Neural progenitor cell (in vitro differentiated cells): ENCODE measurements at regions not wholly inside any gene's neighbourhood (a gene's known extent, or its start where the extent isn't known, plus 50 kb on each side); places are given as distances from the start of the nearest gene placed in this dataset.

Experiments used
- DNase-seq: peaks from one replicate; pipeline ENCODE4 v3.0.0-alpha.2; 2016; ENCODE audit warnings: low spot score
- H2AFZ ChIP-seq: fragments of 200-600 bp; sonication (generic); replicated peaks from 2 replicates; pipeline ENCODE4 v1.6.1; 2016; ENCODE audit warnings: antibody characterized with exemption
- H3F3A ChIP-seq: fragments of 200-600 bp; sonication (generic); 2 replicates; pipeline ENCODE4 v1.6.1; 2016; ENCODE audit warnings: antibody characterized with exemption, low read depth
- H3K27ac ChIP-seq: fragments of 200-600 bp; sonication (generic); 2 replicates; pipeline ENCODE4 v1.5.1; 2016; ENCODE audit warnings: mild to moderate bottlenecking
- H3K27me3 ChIP-seq: fragments of 200-600 bp; sonication (generic); 2 replicates; pipeline ENCODE4 v1.6.1; 2016; ENCODE audit warnings: mild to moderate bottlenecking, moderate library complexity
- H3K36me3 ChIP-seq: fragments of 200-600 bp; sonication (generic); 2 replicates; pipeline ENCODE4 v1.5.1; 2016
- H3K4me1 ChIP-seq: fragments of 200-600 bp; sonication (generic); 2 replicates; pipeline ENCODE4 v1.6.1; 2016; ENCODE audit warnings: mixed run types
- H3K4me2 ChIP-seq: fragments of 200-600 bp; sonication (generic); 2 replicates; pipeline ENCODE4 v1.6.1; 2016
- H3K4me3 ChIP-seq: fragments of 200-600 bp; sonication (generic); 2 replicates; pipeline ENCODE4 v1.5.1; 2016
- H3K79me2 ChIP-seq: fragments of 200-600 bp; sonication (generic); 2 replicates; pipeline ENCODE4 v1.6.1; 2016; ENCODE audit warnings: low read depth
- H3K9ac ChIP-seq: fragments of 200-600 bp; sonication (generic); 2 replicates; pipeline ENCODE4 v1.6.1; 2016
- H3K9me3 ChIP-seq: fragments of 200-600 bp; sonication (generic); 2 replicates; pipeline ENCODE4 v1.5.1; 2016; ENCODE audit warnings: low read depth
- H4K20me1 ChIP-seq: fragments of 200-600 bp; sonication (generic); 2 replicates; pipeline ENCODE4 v1.6.1; 2016; ENCODE audit warnings: low read depth
- H3K27ac Mint-ChIP-seq: 3 replicates; pipeline ENCODE4 v1.8.0; 2021; ENCODE audit warnings: mixed read lengths
- H3K27me3 Mint-ChIP-seq: 2 replicates; pipeline ENCODE4 v1.8.0; 2022; ENCODE audit warnings: low read depth, mild to moderate bottlenecking, inconsistent platforms, moderate library complexity, mixed read lengths; ENCODE audit not compliant: insufficient read depth
- H3K36me3 Mint-ChIP-seq: 3 replicates; pipeline ENCODE4 v1.8.0; 2021; ENCODE audit warnings: mixed read lengths
- H3K4me1 Mint-ChIP-seq: 3 replicates; pipeline ENCODE4 v1.8.0; 2021; ENCODE audit warnings: mixed read lengths
- H3K4me3 Mint-ChIP-seq: 3 replicates; pipeline ENCODE4 v1.8.0; 2021; ENCODE audit warnings: mild to moderate bottlenecking, moderate library complexity, mixed read lengths
- H3K9me3 Mint-ChIP-seq: 3 replicates; pipeline ENCODE4 v1.8.0; 2020; ENCODE audit warnings: mixed read lengths
- EZH2 ChIP-seq: fragments of 200-600 bp; sonication (generic); IDR thresholded peaks from 2 replicates; pipeline ENCODE4 v1.6.1; 2017; ENCODE audit warnings: antibody characterized with exemption, mild to moderate bottlenecking, moderate library complexity
- EZH2phosphoT487 ChIP-seq: fragments of 200-600 bp; sonication (generic); IDR thresholded peaks from 2 replicates; pipeline ENCODE4 v1.6.1; 2017; ENCODE audit warnings: antibody characterized with exemption
- TF ChIP-seq, protein P1 (sequence below): fragments of 200-600 bp; sonication (generic); IDR thresholded peaks from 2 replicates; pipeline ENCODE4 v1.5.1; 2017; ENCODE audit warnings: antibody characterized with exemption, mild to moderate bottlenecking

DNA sequence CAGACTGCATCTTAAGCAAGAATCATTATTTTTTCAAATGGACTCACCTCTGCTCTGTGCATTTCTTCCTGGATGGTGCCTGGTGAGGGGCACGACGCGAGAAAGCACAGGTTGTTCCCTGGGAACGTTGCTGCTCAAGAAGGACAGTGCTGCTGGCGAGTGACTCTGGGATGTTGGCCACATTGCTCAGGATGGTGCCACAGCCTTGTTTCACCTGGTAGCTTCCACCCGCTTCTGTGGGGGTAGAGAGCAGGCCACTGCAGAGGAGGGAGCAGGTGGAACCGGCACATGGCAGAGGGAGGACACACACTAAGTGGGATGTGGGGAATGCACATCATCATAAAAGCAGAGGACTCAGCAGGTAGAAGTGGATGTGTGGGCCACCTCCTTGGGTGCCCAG, 444.7 kb downstream of the TCERG1L start:
- no peaks in the 10 kb centered on the region for H3K27me3 ChIP-seq
- no peaks in the 10 kb centered on the region for H3K9me3 ChIP-seq
- no peak overlapping the region for H3K9ac ChIP-seq
- Mint-ChIP-seq H3K9me3 (no peaks in the 10 kb centered on the region), H3K27ac (no peak overlapping the region), H3K36me3 (no peaks in the 10 kb centered on the region), H3K4me3 (no peak overlapping the region), H3K27me3 (peaks cover 13% of the 10 kb centered on the region), H3K4me1 (no peaks in the 10 kb centered on the region)
- H4K20me1 ChIP-seq = no peaks in the 10 kb centered on the region
- no peak for DNase-seq
- H3K4me3 ChIP-seq = no peak overlapping the region
- H3F3A ChIP-seq = no peaks in the 10 kb centered on the region
- no peak overlapping the region for H2AFZ ChIP-seq
- no peak overlapping the region for H3K4me2 ChIP-seq
- no peaks in the 10 kb centered on the region for H3K36me3 ChIP-seq
- no peaks in the 10 kb centered on the region for H3K79me2 ChIP-seq
- H3K4me1 ChIP-seq = no peaks in the 10 kb centered on the region
- no peak for TF ChIP-seq EZH2
- TF ChIP-seq, protein P1, sequence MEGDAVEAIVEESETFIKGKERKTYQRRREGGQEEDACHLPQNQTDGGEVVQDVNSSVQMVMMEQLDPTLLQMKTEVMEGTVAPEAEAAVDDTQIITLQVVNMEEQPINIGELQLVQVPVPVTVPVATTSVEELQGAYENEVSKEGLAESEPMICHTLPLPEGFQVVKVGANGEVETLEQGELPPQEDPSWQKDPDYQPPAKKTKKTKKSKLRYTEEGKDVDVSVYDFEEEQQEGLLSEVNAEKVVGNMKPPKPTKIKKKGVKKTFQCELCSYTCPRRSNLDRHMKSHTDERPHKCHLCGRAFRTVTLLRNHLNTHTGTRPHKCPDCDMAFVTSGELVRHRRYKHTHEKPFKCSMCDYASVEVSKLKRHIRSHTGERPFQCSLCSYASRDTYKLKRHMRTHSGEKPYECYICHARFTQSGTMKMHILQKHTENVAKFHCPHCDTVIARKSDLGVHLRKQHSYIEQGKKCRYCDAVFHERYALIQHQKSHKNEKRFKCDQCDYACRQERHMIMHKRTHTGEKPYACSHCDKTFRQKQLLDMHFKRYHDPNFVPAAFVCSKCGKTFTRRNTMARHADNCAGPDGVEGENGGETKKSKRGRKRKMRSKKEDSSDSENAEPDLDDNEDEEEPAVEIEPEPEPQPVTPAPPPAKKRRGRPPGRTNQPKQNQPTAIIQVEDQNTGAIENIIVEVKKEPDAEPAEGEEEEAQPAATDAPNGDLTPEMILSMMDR = no peak
- TF ChIP-seq EZH2phosphoT487 = no peak
- H3K27ac ChIP-seq = no peak overlapping the region

DNA sequence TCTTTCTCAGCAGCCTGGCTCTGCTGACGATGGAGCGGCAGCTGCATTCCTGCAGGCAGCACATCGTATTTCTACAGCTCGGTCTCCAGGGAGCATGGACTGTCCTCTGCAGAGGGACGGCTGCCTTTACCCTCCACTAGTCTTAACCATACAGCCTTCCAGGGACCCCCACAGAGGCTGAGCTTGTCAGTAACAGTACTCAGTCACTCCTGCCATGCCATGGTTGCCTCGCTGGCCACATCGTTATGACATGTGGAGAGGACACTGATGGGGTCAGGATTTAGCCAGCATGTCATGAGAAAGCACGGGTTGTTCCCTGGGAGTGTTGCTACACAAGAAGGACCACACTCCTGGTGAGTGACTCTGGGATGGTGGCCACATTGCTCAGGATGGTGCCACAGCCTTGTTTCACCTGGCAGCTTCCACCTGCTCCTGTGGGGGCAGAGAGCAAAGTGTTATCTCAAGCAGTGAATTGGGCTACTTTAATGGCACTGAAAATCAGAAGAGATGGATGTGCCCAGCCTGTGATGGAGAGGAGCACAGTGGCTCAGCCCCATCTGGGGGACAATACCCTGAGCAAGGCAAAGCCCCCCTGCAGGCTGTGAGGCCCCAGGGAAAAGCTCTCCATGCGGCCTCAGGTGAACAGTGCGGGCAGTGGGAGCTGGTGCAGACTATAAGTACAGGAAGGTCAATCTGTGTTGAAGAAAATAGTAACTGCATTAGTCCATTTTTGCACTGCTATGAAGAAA, 443.9 kb downstream of the TCERG1L start:
- H3K4me3 Mint-ChIP-seq = no peak overlapping the region
- H3K4me2 ChIP-seq = no peak overlapping the region
- H3K4me3 ChIP-seq = no peak overlapping the region
- peaks cover 13% of the 10 kb centered on the region for H3K27me3 Mint-ChIP-seq
- H3K79me2 ChIP-seq = no peaks in the 10 kb centered on the region
- H3K27me3 ChIP-seq = no peaks in the 10 kb centered on the region
- H3K9me3 ChIP-seq = no peaks in the 10 kb centered on the region
- no peaks in the 10 kb centered on the region for H3F3A ChIP-seq
- H3K36me3 ChIP-seq = no peaks in the 10 kb centered on the region
- no peak for DNase-seq
- no peak overlapping the region for H2AFZ ChIP-seq
- no peaks in the 10 kb centered on the region for H3K36me3 Mint-ChIP-seq
- no peaks in the 10 kb centered on the region for H3K4me1 Mint-ChIP-seq
- H3K27ac Mint-ChIP-seq = no peak overlapping the region
- no peak overlapping the region for H3K27ac ChIP-seq
- H3K4me1 ChIP-seq = no peaks in the 10 kb centered on the region
- TF ChIP-seq, protein P1 = no peak
- TF ChIP-seq EZH2 (no peak), EZH2phosphoT487 (no peak)
- no peak overlapping the region for H3K9ac ChIP-seq
- no peaks in the 10 kb centered on the region for H3K9me3 Mint-ChIP-seq
- no peaks in the 10 kb centered on the region for H4K20me1 ChIP-seq

DNA sequence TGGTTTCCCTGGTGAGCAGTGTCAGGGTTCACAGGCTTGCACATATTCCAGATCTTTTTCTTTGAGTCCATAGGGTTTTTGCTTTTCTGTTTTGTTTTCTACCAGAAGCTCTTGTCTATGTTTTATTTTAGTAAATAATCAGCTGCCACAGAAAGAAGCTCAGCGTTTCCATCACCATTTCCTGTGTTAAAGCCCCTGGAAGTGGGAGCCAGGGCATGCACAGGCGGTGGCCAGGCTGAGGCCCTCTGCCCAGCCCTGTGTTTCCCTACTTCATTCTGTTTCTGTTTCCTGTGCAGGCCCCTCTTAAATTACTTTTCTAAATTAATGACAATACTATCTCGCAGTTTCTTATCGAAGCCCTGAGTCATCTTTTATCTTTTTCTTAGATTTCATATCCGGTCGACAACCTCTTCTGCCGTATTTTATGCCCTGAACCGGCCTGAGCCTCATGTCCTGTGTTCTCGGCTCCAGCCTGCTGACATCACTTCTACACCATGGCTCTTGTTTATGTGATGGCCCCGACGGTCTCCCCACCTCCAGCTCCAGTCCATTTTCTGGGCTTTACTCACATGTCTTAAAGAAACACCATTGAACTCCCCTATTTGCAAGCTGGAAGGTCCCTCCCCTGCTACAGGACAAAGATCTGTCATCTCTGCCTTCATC, 442.2 kb downstream of the TCERG1L start:
- H3K9ac ChIP-seq = no peak overlapping the region
- H3K36me3 Mint-ChIP-seq = no peaks in the 10 kb centered on the region
- no peaks in the 10 kb centered on the region for H3K9me3 Mint-ChIP-seq

More for the DNA sequence above, 442.2 kb downstream of the TCERG1L start:
- H3K27me3 ChIP-seq = no peaks in the 10 kb centered on the region
- TF ChIP-seq, protein P1 = no peak
- no peak for TF ChIP-seq EZH2
- no peak for TF ChIP-seq EZH2phosphoT487
- Mint-ChIP-seq H3K4me3 (no peak overlapping the region), H3K4me1 (no peaks in the 10 kb centered on the region), H3K27ac (no peak overlapping the region), H3K27me3 (peaks cover 11% of the 10 kb centered on the region)
- no peaks in the 10 kb centered on the region for H3K79me2 ChIP-seq
- no peak overlapping the region for H3K4me3 ChIP-seq
- no peak overlapping the region for H3K4me2 ChIP-seq
- H3F3A ChIP-seq = no peaks in the 10 kb centered on the region
- no peaks in the 10 kb centered on the region for H3K4me1 ChIP-seq
- no peak overlapping the region for H3K27ac ChIP-seq
- no peaks in the 10 kb centered on the region for H3K36me3 ChIP-seq
- H3K9me3 ChIP-seq = no peaks in the 10 kb centered on the region
- H4K20me1 ChIP-seq = no peaks in the 10 kb centered on the region
- DNase-seq = no peak
- H2AFZ ChIP-seq = no peak overlapping the region
